HEK293 (cell line): ENCODE measurements at regions not wholly inside any gene's neighbourhood (a gene's known extent, or its start where the extent isn't known, plus 50 kb on each side); places are given as distances from the start of the nearest gene placed in this dataset.

Source experiments
- CTCF ChIA-PET: fragments of 350-600 bp; formaldehyde crosslinking; extraction: SDS; loops from one replicate; lab custom pipeline; 2021; ENCODE audit warnings: antibody characterized with exemption; lab: Yijun Ruan, JAX
- POLR2A ChIA-PET: fragments of 300-600 bp; formaldehyde crosslinking; extraction: SDS; loops from one replicate; lab custom pipeline; 2020; ENCODE audit warnings: antibody characterized with exemption, inconsistent platforms; lab: Yijun Ruan, JAX
- H3K27ac ChIP-seq: fragments of 200-500 bp; sonication (Bioruptor generic); 2 replicates; pipeline ENCODE4 v1.5.1; 2014; ENCODE audit warnings: low read depth, low read length, control low read depth, inconsistent platforms; ENCODE audit errors: extremely low read depth
- H3K36me3 ChIP-seq, 2 experiments: fragments of 200-500 bp in 1 of 2; sonication (Bioruptor generic) in 1 of 2; 1 replicate in 1 of 2; 2 replicates in 1 of 2; pipeline ENCODE4 v1.5.1; 2014 to 2017; ENCODE audit warnings: inconsistent platforms in 2 of 2, low read length in 2 of 2; ENCODE audit not compliant: control insufficient read depth in 2 of 2, insufficient read depth in 1 of 2
- H3K4me1 ChIP-seq: fragments of 200-500 bp; sonication (Bioruptor generic); 2 replicates; pipeline ENCODE4 v1.5.1; 2014; ENCODE audit warnings: mild to moderate bottlenecking, low read length, inconsistent platforms; ENCODE audit not compliant: control insufficient read depth, insufficient read depth
- H3K4me3 ChIP-seq: 2 replicates; pipeline ENCODE4 v1.5.1; 2011; ENCODE audit warnings: low read depth, mild to moderate bottlenecking, control low read depth, low read length, moderate library complexity
- H3K9me3 ChIP-seq: fragments of 200-500 bp; sonication (Bioruptor generic); 2 replicates; pipeline ENCODE4 v1.5.1; 2014; ENCODE audit warnings: low read depth, low read length, inconsistent platforms; ENCODE audit not compliant: control insufficient read depth, insufficient read depth
- BCL11A ChIP-seq: fragments of 450-650 bp; formaldehyde crosslinking; IDR thresholded peaks from 2 replicates; pipeline ENCODE4 v1.5.1; 2016; ENCODE audit warnings: low read depth, missing biosample characterization, missing genetic modification characterization
- EGR2 ChIP-seq: fragments of 450-650 bp; formaldehyde crosslinking; IDR thresholded peaks from 2 replicates; pipeline ENCODE4 v1.5.1; 2016; ENCODE audit warnings: low read depth, missing biosample characterization, missing genetic modification characterization
- GLIS1 ChIP-seq: fragments of 450-650 bp; formaldehyde crosslinking; IDR thresholded peaks from 2 replicates; pipeline ENCODE4 v1.5.1; 2016; ENCODE audit warnings: missing biosample characterization, missing genetic modification characterization
- HIC1 ChIP-seq: fragments of 450-650 bp; formaldehyde crosslinking; IDR thresholded peaks from 2 replicates; pipeline ENCODE4 v1.5.1; 2016; ENCODE audit warnings: missing biosample characterization, missing genetic modification characterization
- KLF1 ChIP-seq: fragments of 450-650 bp; formaldehyde crosslinking; IDR thresholded peaks from 2 replicates; pipeline ENCODE4 v1.5.1; 2016; ENCODE audit warnings: missing biosample characterization, missing genetic modification characterization
- REPIN1 ChIP-seq: fragments of 450-650 bp; formaldehyde crosslinking; IDR thresholded peaks from 2 replicates; pipeline ENCODE4 v1.5.1; 2017; ENCODE audit warnings: missing biosample characterization, missing genetic modification characterization, low read depth
- TRIM28 ChIP-seq: IDR thresholded peaks from 2 replicates; pipeline ENCODE4 v1.6.1; 2011; ENCODE audit warnings: low read length, control low read depth, borderline replicate concordance
- TSHZ1 ChIP-seq: fragments of 450-650 bp; formaldehyde crosslinking; IDR thresholded peaks from 2 replicates; pipeline ENCODE4 v1.5.1; 2016; ENCODE audit warnings: missing biosample characterization, missing genetic modification characterization, borderline replicate concordance
- ZBTB44 ChIP-seq: fragments of 450-650 bp; IDR thresholded peaks from 2 replicates; pipeline ENCODE4 v1.5.1; 2018; ENCODE audit warnings: missing biosample characterization, mild to moderate bottlenecking, missing genetic modification characterization
- ZEB2 ChIP-seq: fragments of 450-650 bp; formaldehyde crosslinking; IDR thresholded peaks from 2 replicates; pipeline ENCODE4 v1.5.1; 2016; ENCODE audit warnings: missing biosample characterization, missing genetic modification characterization
- ZNF121 ChIP-seq: fragments of 450-650 bp; formaldehyde crosslinking; IDR thresholded peaks from 2 replicates; pipeline ENCODE4 v1.5.1; 2016; ENCODE audit warnings: missing biosample characterization, missing genetic modification characterization
- ZNF350 ChIP-seq: fragments of 450-650 bp; formaldehyde crosslinking; IDR thresholded peaks from 2 replicates; pipeline ENCODE4 v1.5.0; 2017; ENCODE audit warnings: missing biosample characterization, mild to moderate bottlenecking, missing genetic modification characterization
- ZNF362 ChIP-seq: fragments of 450-650 bp; formaldehyde crosslinking; IDR thresholded peaks from 2 replicates; pipeline ENCODE4 v1.5.1; 2016; ENCODE audit warnings: missing biosample characterization, missing genetic modification characterization
- ZNF433 ChIP-seq: fragments of 450-650 bp; formaldehyde crosslinking; IDR thresholded peaks from 2 replicates; pipeline ENCODE4 v1.5.1; 2016; ENCODE audit warnings: missing biosample characterization, missing genetic modification characterization, low read depth
- ZSCAN30 ChIP-seq: fragments of 450-650 bp; IDR thresholded peaks from 2 replicates; pipeline ENCODE4 v1.5.1; 2018; ENCODE audit warnings: missing biosample characterization, mild to moderate bottlenecking, missing genetic modification characterization, moderate library complexity

GRCh38 chr6:91449539-91449938 lies 862.7 kb upstream of the MAP3K7 start:
- Histone ChIP-seq H3K27ac (no peak overlapping the region), H3K36me3 (no peaks in the 10 kb centered on the region), H3K4me1 (no peaks in the 10 kb centered on the region), H3K4me3 (no peak overlapping the region), H3K9me3 (no peaks in the 10 kb centered on the region)
- POLR2A ChIA-PET, result no interaction called here
- TF ChIP-seq ZSCAN30 (tag by site-specific recombination) (no peak), ZNF350 (tag by site-specific recombination) (no peak), ZEB2 (no peak), BCL11A (no peak), ZBTB44 (no peak), KLF1 (tag by site-specific recombination) (no peak), TSHZ1 (tag by site-specific recombination) (no peak), GLIS1 (tag by site-specific recombination) (no peak), EGR2 (tag by site-specific recombination) (no peak), TRIM28 (no peak), ZNF362 (tag by site-specific recombination) (no peak), ZNF121 (tag by site-specific recombination) (no peak), ZNF433 (tag by site-specific recombination) (no peak)
- CTCF ChIA-PET, result no interaction called here

- no peaks in the 10 kb centered on the region for H3K4me1 ChIP-seq
- H3K9me3 ChIP-seq, result no peaks in the 10 kb centered on the region
- TF ChIP-seq REPIN1 (no peak), HIC1 (tag by site-specific recombination) (no peak)
- TF ChIP-seq, all 188 proteins: peak for 0
- ChIA-PET POLR2A (no interaction called here), CTCF (no interaction called here)
- H3K36me3 ChIP-seq, result no peaks in the 10 kb centered on the region
- H3K4me3 ChIP-seq, result no peak overlapping the region
- no peak overlapping the region for H3K27ac ChIP-seq
Measured at GRCh38 chr6:91447530-91448254, 860.8 kb upstream of the MAP3K7 start.
